MM.1S (cell line): ENCODE measurements at regions not wholly inside any gene's neighbourhood (a gene's known extent, or its start where the extent isn't known, plus 50 kb on each side); places are given as distances from the start of the nearest gene placed in this dataset.

Experiments used
- DNase-seq: peaks from one replicate; pipeline ENCODE4 v3.0.0-alpha.2; 2015
- H2AFZ ChIP-seq: fragments of 300-600 bp; sonication (generic); 2 replicates; pipeline ENCODE4 v1.6.0; 2016; ENCODE audit warnings: antibody characterized with exemption, low read length
- H3F3A ChIP-seq: fragments of 300-600 bp; sonication (generic); 2 replicates; pipeline ENCODE4 v1.6.1; 2016; ENCODE audit warnings: mild to moderate bottlenecking, antibody characterized with exemption, low read length, moderate library complexity, mixed read lengths; ENCODE audit not compliant: insufficient read depth
- H3K27ac ChIP-seq: fragments of 300-600 bp; sonication (generic); 2 replicates; pipeline ENCODE4 v1.5.1; 2016; ENCODE audit warnings: mild to moderate bottlenecking, low read length
- H3K27me3 ChIP-seq: fragments of 300-600 bp; sonication (generic); replicated peaks from 2 replicates; pipeline ENCODE4 v1.6.0; 2016; ENCODE audit warnings: low read length; ENCODE audit not compliant: insufficient read depth
- H3K36me3 ChIP-seq: fragments of 300-600 bp; sonication (generic); replicated peaks from 2 replicates; pipeline ENCODE4 v1.6.1; 2016; ENCODE audit warnings: mild to moderate bottlenecking, low read length, mixed read lengths; ENCODE audit not compliant: insufficient read depth
- H3K4me1 ChIP-seq: fragments of 300-600 bp; sonication (generic); 2 replicates; pipeline ENCODE4 v1.6.1; 2016; ENCODE audit warnings: low read length, mixed read lengths
- H3K4me2 ChIP-seq: fragments of 300-600 bp; sonication (generic); 2 replicates; pipeline ENCODE4 v1.6.0; 2016; ENCODE audit warnings: low read depth, low read length
- H3K4me3 ChIP-seq: fragments of 300-600 bp; sonication (generic); 2 replicates; pipeline ENCODE4 v1.5.1; 2016; ENCODE audit warnings: low read length, mixed read lengths
- H3K79me2 ChIP-seq: fragments of 300-600 bp; sonication (generic); 2 replicates; pipeline ENCODE4 v1.6.1; 2016; ENCODE audit warnings: mixed run types, low read length, mixed read lengths
- H3K9ac ChIP-seq: fragments of 300-600 bp; sonication (generic); 2 replicates; pipeline ENCODE4 v1.6.1; 2016; ENCODE audit warnings: low read length, mixed read lengths
- H3K9me2 ChIP-seq: fragments of 300-600 bp; sonication (generic); replicated peaks from 2 replicates; pipeline ENCODE4 v1.6.1; 2016; ENCODE audit warnings: mild to moderate bottlenecking, low read length, mixed read lengths; ENCODE audit not compliant: insufficient read depth
- H3K9me3 ChIP-seq: fragments of 300-600 bp; sonication (generic); replicated peaks from 2 replicates; pipeline ENCODE4 v1.6.1; 2016; ENCODE audit warnings: mild to moderate bottlenecking, low read length, mixed read lengths; ENCODE audit not compliant: insufficient read depth
- H4K20me1 ChIP-seq: fragments of 300-600 bp; sonication (generic); 2 replicates; pipeline ENCODE4 v1.6.1; 2016; ENCODE audit warnings: mild to moderate bottlenecking, low read length, moderate library complexity, mixed read lengths; ENCODE audit not compliant: insufficient read depth
- CTCF ChIP-seq: fragments of 300-600 bp; sonication (generic); IDR thresholded peaks from 2 replicates; pipeline ENCODE4 v1.5.1; 2016; ENCODE audit warnings: antibody characterized with exemption, low read length, mixed read lengths
- EZH2 ChIP-seq: fragments of 300-600 bp; sonication (generic); optimal IDR thresholded peaks from 2 replicates; pipeline ENCODE3; 2017; ENCODE audit warnings: low read depth, mild to moderate bottlenecking, antibody characterized with exemption, low read length, mixed read lengths
- EZH2phosphoT487 ChIP-seq: fragments of 300-600 bp; sonication (generic); IDR thresholded peaks from 2 replicates; pipeline ENCODE4 v1.6.1; 2018; ENCODE audit warnings: antibody characterized with exemption, low read length

- Histone ChIP-seq H3K9me3 (no peaks in the 10 kb centered on the region), H3K4me2 (no peak overlapping the region), H3K36me3 (no peaks in the 10 kb centered on the region), H3K4me1 (peaks cover 23% of the 10 kb centered on the region), H2AFZ (no peak overlapping the region), H3K79me2 (no peaks in the 10 kb centered on the region), H3K9ac (no peak overlapping the region), H3K9me2 (no peaks in the 10 kb centered on the region), H3K27me3 (no peaks in the 10 kb centered on the region), H3F3A (peaks cover 4% of the 10 kb centered on the region; the same call in 1 of the 2 replicates), H3K4me3 (no peak overlapping the region), H3K27ac (no peak overlapping the region), H4K20me1 (no peaks in the 10 kb centered on the region)
- TF ChIP-seq EZH2: no peak
- no peak for TF ChIP-seq EZH2phosphoT487
- TF ChIP-seq CTCF: no peak
- DNase-seq: no peak
Observed at GRCh38 chr3:64398476-64398875, 173.2 kb upstream of the PRICKLE2 start.

- no peaks in the 10 kb centered on the region for H3K9me3 ChIP-seq
- H3K4me3 ChIP-seq: no peak overlapping the region
- H4K20me1 ChIP-seq: no peaks in the 10 kb centered on the region
- no peak overlapping the region for H2AFZ ChIP-seq
- TF ChIP-seq EZH2phosphoT487: no peak
- no peak for TF ChIP-seq CTCF
- no peak for TF ChIP-seq EZH2
- no peak overlapping the region for H3K4me2 ChIP-seq
- DNase-seq: no peak
- H3F3A ChIP-seq: peaks cover 4% of the 10 kb centered on the region; the same call in 1 of the 2 replicates
- no peak overlapping the region for H3K27ac ChIP-seq
- no peaks in the 10 kb centered on the region for H3K9me2 ChIP-seq
- H3K9ac ChIP-seq: no peak overlapping the region
- H3K27me3 ChIP-seq: no peaks in the 10 kb centered on the region
- no peaks in the 10 kb centered on the region for H3K36me3 ChIP-seq
- no peaks in the 10 kb centered on the region for H3K79me2 ChIP-seq
- H3K4me1 ChIP-seq: peaks cover 23% of the 10 kb centered on the region
Observed at GRCh38 chr3:64398006-64398405, 172.7 kb upstream of the PRICKLE2 start.

DNA sequence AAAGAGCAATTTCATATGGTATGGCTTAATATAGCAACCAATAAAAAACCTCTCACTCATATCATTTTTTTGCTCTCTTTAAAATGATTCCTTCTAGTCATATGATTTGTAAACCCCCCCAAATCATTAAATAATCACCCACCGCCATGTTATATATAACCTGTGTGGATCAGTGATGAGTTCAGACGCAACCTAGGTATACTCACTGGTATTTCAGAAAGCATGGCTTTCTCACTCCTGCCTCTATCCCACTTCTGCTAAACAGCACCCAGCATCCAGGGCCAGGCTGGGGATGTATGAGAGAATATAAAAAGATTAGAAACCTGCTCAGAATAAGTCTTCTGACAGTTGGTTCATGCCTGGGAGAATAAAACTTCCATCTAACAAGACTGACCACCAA is 172.3 kb upstream of the PRICKLE2 start:
- Histone ChIP-seq H3K9me2 (no peaks in the 10 kb centered on the region), H3K36me3 (no peaks in the 10 kb centered on the region), H4K20me1 (no peaks in the 10 kb centered on the region), H3K27me3 (no peaks in the 10 kb centered on the region), H3K4me1 (peaks cover 23% of the 10 kb centered on the region), H2AFZ (no peak overlapping the region), H3K9ac (no peak overlapping the region), H3K9me3 (no peaks in the 10 kb centered on the region), H3K4me3 (no peak overlapping the region), H3K27ac (no peak overlapping the region), H3K4me2 (no peak overlapping the region), H3K79me2 (no peaks in the 10 kb centered on the region), H3F3A (peaks cover 4% of the 10 kb centered on the region; the same call in 1 of the 2 replicates)
- TF ChIP-seq CTCF (no peak), EZH2 (no peak), EZH2phosphoT487 (no peak)
- DNase-seq: no peak
